Breast epithelium (tissue), 3 donors: ENCODE measurements at regions not wholly inside any gene's neighbourhood (a gene's known extent, or its start where the extent isn't known, plus 50 kb on each side); places are given as distances from the start of the nearest gene placed in this dataset.

Experiments
- CTCF ChIP-seq, 3 donors: fragments of 450-650 bp; IDR thresholded peaks; one replicate each; pipeline ENCODE4 v1.5.1; 2016 to 2017; ENCODE audit warnings: antibody characterized with exemption in 3 of 3, mild to moderate bottlenecking in 3 of 3, moderate library complexity in 3 of 3
- POLR2AphosphoS5 ChIP-seq, 3 donors: sonication (generic); formaldehyde crosslinking; IDR thresholded peaks; one replicate each; pipeline ENCODE4 v1.6.1; 2017; ENCODE audit warnings: antibody characterized with exemption in 3 of 3

- TF ChIP-seq CTCF (IDR thresholded peaks at IDR 0.05), result no peak
- TF ChIP-seq POLR2AphosphoS5 (IDR thresholded peaks at IDR 0.05), result no peak
Measured at GRCh38 chr19:30880151-30880550, 469.1 kb downstream of the TSHZ3 start.
